B cell (primary cell): ENCODE measurements at regions not wholly inside any gene's neighbourhood (a gene's known extent, or its start where the extent isn't known, plus 50 kb on each side); places are given as distances from the start of the nearest gene placed in this dataset.

Experiments used
- ATAC-seq: fragments of 200-7000 bp; cut with Tn5 transposase; one replicate; pipeline ENCODE4 v1.10.0; 2021; ENCODE audit warnings: low read depth, mild to moderate bottlenecking, moderate number of reproducible peaks, moderate library complexity
- CTCF ChIA-PET: fragments of 350-600 bp; sonication (Branson Sonifier 250); formaldehyde crosslinking; loops from one replicate; lab custom pipeline; 2021; ENCODE audit warnings: antibody characterized with exemption, inconsistent platforms; lab: Charles Lee
- POLR2A ChIA-PET: fragments of 350-600 bp; sonication (Branson Sonifier 250); formaldehyde crosslinking; loops from one replicate; lab custom pipeline; 2021; ENCODE audit warnings: antibody characterized with exemption; lab: Charles Lee
- DNase-seq: peaks from one replicate; pipeline ENCODE4 v3.0.0; 2013
- H2AFZ ChIP-seq: 2 replicates; pipeline ENCODE4 v1.6.1; 2012; ENCODE audit warnings: mild to moderate bottlenecking, low read depth, low read length; ENCODE audit not compliant: insufficient read depth, poor library complexity, severe bottlenecking
- H3K27ac ChIP-seq, 2 donors: 1 replicate in 1 of 2; 2 replicates in 1 of 2; pipeline ENCODE4 v1.5.1; 2012 to 2013; ENCODE audit warnings: low read length in 2 of 2, mild to moderate bottlenecking in 2 of 2, moderate library complexity in 1 of 2
- H3K27me3 ChIP-seq, 4 experiments: fragments of 200-600 bp in 1 of 4; sonication (generic) in 1 of 4; replicated peaks in 1 of 4; 1 replicate in 2 of 4; 2 replicates in 2 of 4; pipeline versions ENCODE4 v1.6.1 to v1.7.0; 2013 to 2016; ENCODE audit warnings: low read length in 3 of 4, mild to moderate bottlenecking in 2 of 4, mixed read lengths in 1 of 4, moderate library complexity in 1 of 4; ENCODE audit not compliant: insufficient read depth in 4 of 4, control insufficient read depth in 3 of 4; ENCODE audit errors: control extremely low read depth in 1 of 4
- H3K36me3 ChIP-seq, 2 experiments: replicated peaks in 1 of 2; 1 replicate in 1 of 2; 2 replicates in 1 of 2; pipeline versions ENCODE4 v1.6.1 to v1.7.1; 2013; ENCODE audit warnings: low read length in 1 of 2; ENCODE audit not compliant: insufficient read depth in 2 of 2, control insufficient read depth in 1 of 2; ENCODE audit errors: control extremely low read depth in 1 of 2, extremely low read depth in 1 of 2
- H3K4me1 ChIP-seq, 2 donors: fragments of 200-600 bp in 1 of 2; sonication (generic) in 1 of 2; 1 replicate in 1 of 2; 2 replicates in 1 of 2; pipeline versions ENCODE4 v1.5.1 to v1.6.1; 2013 to 2017; ENCODE audit warnings: low read length in 2 of 2; ENCODE audit not compliant: control insufficient read depth in 2 of 2, insufficient read depth in 2 of 2
- H3K4me2 ChIP-seq: replicated peaks from 2 replicates; pipeline ENCODE3; 2012; ENCODE audit warnings: mild to moderate bottlenecking, low read depth, low read length; ENCODE audit not compliant: poor library complexity, severe bottlenecking
- H3K4me3 ChIP-seq, 5 experiments: fragments of 200-600 bp in 1 of 5; sonication (generic) in 1 of 5; 1 replicate in 3 of 5; 2 replicates in 2 of 5; pipeline versions ENCODE4 v1.5.1 to v1.7.0; 2011 to 2016; ENCODE audit warnings: low read length in 4 of 5, mild to moderate bottlenecking in 4 of 5, low read depth in 2 of 5, control low read depth in 1 of 5, moderate library complexity in 1 of 5; ENCODE audit not compliant: insufficient read depth in 1 of 5; ENCODE audit errors: control extremely low read depth in 1 of 5, extremely low read depth in 1 of 5
- H3K79me2 ChIP-seq: fragments of 200-600 bp; sonication (generic); one replicate; pipeline ENCODE4 v1.6.0; 2016; ENCODE audit warnings: low read length; ENCODE audit not compliant: control insufficient read depth, insufficient read depth
- H3K9ac ChIP-seq: fragments of 200-600 bp; sonication (generic); 2 replicates; pipeline ENCODE4 v1.6.1; 2017; ENCODE audit warnings: mild to moderate bottlenecking, low read length, moderate library complexity
- H3K9me3 ChIP-seq, 3 donors: one replicate each; pipeline versions ENCODE4 v1.6.1 to v1.7.1; 2013; ENCODE audit warnings: low read length in 2 of 3; ENCODE audit not compliant: control insufficient read depth in 2 of 3, insufficient read depth in 1 of 3; ENCODE audit errors: control extremely low read depth in 1 of 3
- H4K20me1 ChIP-seq: 2 replicates; pipeline ENCODE4 v1.6.0; 2012; ENCODE audit warnings: mild to moderate bottlenecking, low read length; ENCODE audit not compliant: insufficient read depth, control insufficient read depth, poor library complexity, severe bottlenecking
- H3K27ac Mint-ChIP-seq: one replicate; pipeline ENCODE4 v1.8.0; 2021; ENCODE audit warnings: mixed read lengths
- H3K27me3 Mint-ChIP-seq: one replicate; pipeline ENCODE4 v1.8.0; 2021; ENCODE audit warnings: mixed read lengths
- H3K4me1 Mint-ChIP-seq: one replicate; pipeline ENCODE4 v1.8.0; 2021; ENCODE audit warnings: mixed read lengths
- H3K4me3 Mint-ChIP-seq: one replicate; pipeline ENCODE4 v1.8.0; 2021; ENCODE audit warnings: mixed read lengths
- H3K9me3 Mint-ChIP-seq: one replicate; pipeline ENCODE4 v1.8.0; 2022; ENCODE audit warnings: mixed read lengths; ENCODE audit not compliant: insufficient read depth
- CTCF ChIP-seq: fragments of 200-600 bp; IDR thresholded peaks from one replicate; pipeline ENCODE4 v1.8.0; 2022; ENCODE audit warnings: antibody characterized with exemption, mild to moderate bottlenecking
- EZH2 ChIP-seq: IDR thresholded peaks from 2 replicates; pipeline ENCODE4 v1.6.1; 2012; ENCODE audit warnings: borderline replicate concordance, low read depth, mild to moderate bottlenecking, moderate library complexity, low read length; ENCODE audit not compliant: insufficient read depth, poor library complexity, severe bottlenecking
- WGBS: methylation state at CpG from one replicate; pipeline ENCODE4 v1.1.5; 2013; ENCODE audit warnings: missing lambda C conversion rate; ENCODE audit not compliant: insufficient coverage; 5-methylcytosine and 5-hydroxymethylcytosine counted together
- intact Hi-C: fragments of 100-400 bp; cut with micrococcal nuclease; formaldehyde crosslinking; loops from one replicate; pipeline ENCODE4 v1.10.0; 2022

DNA sequence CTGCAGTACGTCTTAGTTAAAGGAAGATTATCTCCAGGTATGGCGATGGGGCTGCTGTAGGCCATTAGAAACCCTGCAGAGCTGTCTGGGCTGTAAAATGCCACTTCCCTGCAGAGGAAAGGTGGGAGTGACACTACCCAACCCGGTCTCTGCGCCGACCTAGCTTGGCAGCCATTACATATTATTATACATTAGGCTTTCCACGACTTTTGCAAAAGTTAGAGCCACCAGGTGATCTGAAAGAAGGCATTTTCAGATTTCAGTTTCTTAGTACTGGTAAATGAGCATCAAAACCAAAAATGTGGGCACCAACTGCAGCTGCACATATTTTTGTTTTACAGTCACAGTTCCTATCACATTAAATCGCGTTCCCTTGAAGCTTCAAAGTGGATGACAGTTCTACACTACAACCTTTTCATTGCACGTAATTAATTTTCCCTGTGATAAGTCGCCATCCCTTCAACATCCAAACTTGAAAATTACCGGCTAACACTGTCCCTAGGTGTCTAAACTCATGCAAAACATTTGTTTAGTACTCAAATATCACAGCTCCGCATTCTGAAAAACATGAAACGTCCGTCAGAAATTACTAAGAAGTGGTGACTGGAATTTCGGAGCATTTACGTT lies 81.4 kb upstream of the CHD2 start:
- Histone ChIP-seq H4K20me1 (no peaks in the 10 kb centered on the region), H3K9me3 (no peaks in the 10 kb centered on the region), H3K27me3 (no peaks in the 10 kb centered on the region), H3K4me3 (no peak overlapping the region), H2AFZ (no peak overlapping the region), H3K4me2 (no peak overlapping the region), H3K36me3 (no peaks in the 10 kb centered on the region), H3K79me2 (peaks cover 20% of the 10 kb centered on the region), H3K4me1 (peaks cover 25 to 49% of the 10 kb centered on the region in 2 donors), H3K27ac (no peak overlapping the region), H3K9ac (no peak overlapping the region)
- Mint-ChIP-seq H3K4me1 (peaks cover 50% of the 10 kb centered on the region), H3K27ac (peak overlapping the region; percentile 95), H3K4me3 (peak overlapping the region; percentile 90), H3K27me3 (no peaks in the 10 kb centered on the region), H3K9me3 (no peaks in the 10 kb centered on the region)
- no peak for TF ChIP-seq CTCF
- no peak for TF ChIP-seq EZH2
- intact Hi-C loops, result no loop called here
- POLR2A ChIA-PET, result interaction anchor here (1.0 to 4.1 kb wide), 3 partner anchors 9 to 64 kb away, joined by 10 to 34 read pairs (median 14); no protein-coding TSS in a partner anchor
- WGBS, result 97% methylated on average over 11 of the region's 16 CpGs
- CTCF ChIA-PET, result interaction anchor here (0.9 to 2.9 kb wide), 5 partner anchors 9 to 98 kb away, joined by 3 to 24 read pairs (median 4); partner anchors contain the start of gene CHD2
- DNase-seq (no peak), ATAC-seq (no peak)
